T-helper 17 cell (primary cell): ENCODE measurements at regions not wholly inside any gene's neighbourhood (a gene's known extent, or its start where the extent isn't known, plus 50 kb on each side); places are given as distances from the start of the nearest gene placed in this dataset.
"Not testable (repeated sequence)": the region's sequence is repeated elsewhere in the genome, so short reads cannot be mapped to it uniquely, and the experiment has no call there.

Source experiments
- ATAC-seq: fragments of 150-1000 bp; cut with Tn5 transposase; 2 replicates; pipeline ENCODE4 v1.10.0; 2021; ENCODE audit warnings: mild to moderate bottlenecking, moderate library complexity
- DNase-seq, 3 donors: peaks; one replicate each; pipeline versions ENCODE4 v3.0.0 to v3.0.0-alpha.2; 2020 to 2021
- H3K9me3 ChIP-seq: one replicate; pipeline ENCODE4 v1.7.0; 2013; ENCODE audit warnings: low read length, mild to moderate bottlenecking; ENCODE audit not compliant: control insufficient read depth, poor library complexity, severe bottlenecking
- H3K27ac Mint-ChIP-seq: one replicate; pipeline ENCODE4 v1.8.0; 2022; ENCODE audit warnings: mild to moderate bottlenecking, moderate library complexity, mixed read lengths
- H3K27me3 Mint-ChIP-seq: one replicate; pipeline ENCODE4 v1.8.0; 2022; ENCODE audit warnings: mixed read lengths
- H3K36me3 Mint-ChIP-seq: one replicate; pipeline ENCODE4 v1.8.0; 2022; ENCODE audit warnings: low read depth, mixed read lengths
- H3K4me1 Mint-ChIP-seq: one replicate; pipeline ENCODE4 v1.8.0; 2022; ENCODE audit warnings: mild to moderate bottlenecking, mixed read lengths
- H3K4me3 Mint-ChIP-seq: one replicate; pipeline ENCODE4 v1.8.0; 2022; ENCODE audit warnings: mild to moderate bottlenecking, moderate library complexity, mixed read lengths

GRCh38 chr3:13179582-13180210 is 106.5 kb upstream of the IQSEC1 start:
- not testable (repeated sequence) for H3K27ac Mint-ChIP-seq, H3K9me3 ChIP-seq, ATAC-seq, H3K4me3 Mint-ChIP-seq, H3K36me3 Mint-ChIP-seq, DNase-seq, H3K4me1 Mint-ChIP-seq, H3K27me3 Mint-ChIP-seq

GRCh38 chr3:13179181-13179580 is 106.0 kb upstream of the IQSEC1 start:
- Mint-ChIP-seq H3K4me3 (no peak overlapping the region), H3K4me1 (peaks cover 2% of the 10 kb centered on the region), H3K36me3 (peaks cover 3% of the 10 kb centered on the region), H3K27ac (no peak overlapping the region), H3K27me3 (no peaks in the 10 kb centered on the region)
- no peak for DNase-seq
- no peaks in the 10 kb centered on the region for H3K9me3 ChIP-seq
- ATAC-seq, result no peak

- no peak overlapping the region for H3K27ac Mint-ChIP-seq
- peaks cover 2% of the 10 kb centered on the region for H3K4me1 Mint-ChIP-seq
- H3K27me3 Mint-ChIP-seq, result no peaks in the 10 kb centered on the region
Measured at GRCh38 chr3:13178107-13178506, 104.9 kb upstream of the IQSEC1 start.

GRCh38 chr3:13177641-13178040 is 104.4 kb upstream of the IQSEC1 start:
- Mint-ChIP-seq H3K4me1 (peaks cover 2% of the 10 kb centered on the region), H3K4me3 (no peak overlapping the region), H3K36me3 (peaks cover 3% of the 10 kb centered on the region), H3K27me3 (no peaks in the 10 kb centered on the region), H3K27ac (no peak overlapping the region)
- ATAC-seq, result no peak
- DNase-seq, result no peak
- no peaks in the 10 kb centered on the region for H3K9me3 ChIP-seq

More at GRCh38 chr3:13178107-13178506, 104.9 kb upstream of the IQSEC1 start:
- H3K4me3 Mint-ChIP-seq, result no peak overlapping the region
- peaks cover 3% of the 10 kb centered on the region for H3K36me3 Mint-ChIP-seq
- ATAC-seq, result no peak
- DNase-seq, result no peak
- no peaks in the 10 kb centered on the region for H3K9me3 ChIP-seq

GRCh38 chr3:13177236-13177635 is 104.0 kb upstream of the IQSEC1 start:
- no peaks in the 10 kb centered on the region for H3K9me3 ChIP-seq
- Mint-ChIP-seq H3K27me3 (no peaks in the 10 kb centered on the region), H3K27ac (no peak overlapping the region)

GRCh38 chr3:13176445-13176844 is 103.2 kb upstream of the IQSEC1 start:
- DNase-seq, result no peak
- peaks cover 2% of the 10 kb centered on the region for H3K4me1 Mint-ChIP-seq
- no peaks in the 10 kb centered on the region for H3K27me3 Mint-ChIP-seq
- peaks cover 3% of the 10 kb centered on the region for H3K36me3 Mint-ChIP-seq
- no peak for ATAC-seq
- no peak overlapping the region for H3K27ac Mint-ChIP-seq
- H3K4me3 Mint-ChIP-seq, result no peak overlapping the region
- H3K9me3 ChIP-seq, result no peaks in the 10 kb centered on the region

More at GRCh38 chr3:13177236-13177635, 104.0 kb upstream of the IQSEC1 start:
- Mint-ChIP-seq H3K4me3 (no peak overlapping the region), H3K4me1 (peaks cover 2% of the 10 kb centered on the region), H3K36me3 (peaks cover 3% of the 10 kb centered on the region)
- ATAC-seq (no peak), DNase-seq (no peak)

GRCh38 chr3:13174803-13175135 is 101.5 kb upstream of the IQSEC1 start:
- ATAC-seq (no peak), DNase-seq (no peak)
- H3K27me3 Mint-ChIP-seq, result no peaks in the 10 kb centered on the region
- H3K4me1 Mint-ChIP-seq, result peaks cover 2% of the 10 kb centered on the region
- no peaks in the 10 kb centered on the region for H3K9me3 ChIP-seq
- no peak overlapping the region for H3K4me3 Mint-ChIP-seq
- peaks cover 3% of the 10 kb centered on the region for H3K36me3 Mint-ChIP-seq
- peak overlapping the region; percentile 29 for H3K27ac Mint-ChIP-seq

- Mint-ChIP-seq H3K36me3 (peaks cover 3% of the 10 kb centered on the region), H3K4me1 (peaks cover 2% of the 10 kb centered on the region), H3K4me3 (no peak overlapping the region), H3K27me3 (no peaks in the 10 kb centered on the region), H3K27ac (peak overlapping the region; percentile 29)
- DNase-seq, result no peak
- no peaks in the 10 kb centered on the region for H3K9me3 ChIP-seq
- no peak for ATAC-seq
Measured at GRCh38 chr3:13174011-13174802, 101.0 kb upstream of the IQSEC1 start.

GRCh38 chr3:13173186-13173585 is 100.0 kb upstream of the IQSEC1 start:
- H3K27ac Mint-ChIP-seq, result no peak overlapping the region

GRCh38 chr3:13172644-13173013 is 99.4 kb upstream of the IQSEC1 start:
- Mint-ChIP-seq H3K4me3 (no peak overlapping the region), H3K4me1 (peaks cover 5% of the 10 kb centered on the region), H3K27ac (no peak overlapping the region), H3K36me3 (peaks cover 3% of the 10 kb centered on the region), H3K27me3 (no peaks in the 10 kb centered on the region)
- DNase-seq (no peak), ATAC-seq (no peak)
- H3K9me3 ChIP-seq, result no peaks in the 10 kb centered on the region

More at GRCh38 chr3:13173186-13173585, 100.0 kb upstream of the IQSEC1 start:
- H3K9me3 ChIP-seq, result no peaks in the 10 kb centered on the region
- DNase-seq, result no peak
- no peaks in the 10 kb centered on the region for H3K27me3 Mint-ChIP-seq
- H3K36me3 Mint-ChIP-seq, result peaks cover 3% of the 10 kb centered on the region
- H3K4me1 Mint-ChIP-seq, result peaks cover 5% of the 10 kb centered on the region
- ATAC-seq, result no peak
- no peak overlapping the region for H3K4me3 Mint-ChIP-seq

- Mint-ChIP-seq H3K27me3 (peaks cover 1% of the 10 kb centered on the region), H3K36me3 (peaks cover 3% of the 10 kb centered on the region), H3K4me1 (peaks cover 5% of the 10 kb centered on the region), H3K27ac (no peak overlapping the region), H3K4me3 (no peak overlapping the region)
- DNase-seq (no peak), ATAC-seq (no peak)
- no peaks in the 10 kb centered on the region for H3K9me3 ChIP-seq
Measured at GRCh38 chr3:13171704-13172643, 98.7 kb upstream of the IQSEC1 start.

- Mint-ChIP-seq H3K4me3 (no peak overlapping the region), H3K36me3 (no peaks in the 10 kb centered on the region), H3K4me1 (peaks cover 5% of the 10 kb centered on the region), H3K27ac (no peak overlapping the region), H3K27me3 (peaks cover 8% of the 10 kb centered on the region)
- H3K9me3 ChIP-seq, result no peaks in the 10 kb centered on the region
- no peak for ATAC-seq
- DNase-seq, result no peak
Measured at GRCh38 chr3:13170317-13170716, 97.1 kb upstream of the IQSEC1 start.

- ATAC-seq (no peak), DNase-seq (no peak)
- Mint-ChIP-seq H3K27me3 (peaks cover 9% of the 10 kb centered on the region), H3K4me3 (no peak overlapping the region), H3K4me1 (peaks cover 3% of the 10 kb centered on the region), H3K27ac (no peak overlapping the region), H3K36me3 (no peaks in the 10 kb centered on the region)
- no peaks in the 10 kb centered on the region for H3K9me3 ChIP-seq
Measured at GRCh38 chr3:13168391-13168790, 95.2 kb upstream of the IQSEC1 start.
